NCI-H2081 (cell line): ENCODE measurements at regions not wholly inside any gene's neighbourhood (a gene's known extent, or its start where the extent isn't known, plus 50 kb on each side); places are given as distances from the start of the nearest gene placed in this dataset.

ENCODE experiments used
- DNase-seq, 2 experiments: peaks; one replicate each; lab custom pipeline; 2025; lab: John Stamatoyannopoulos, UW

- DNase-seq = no peak
Observed at GRCh38 chr4:4735870-4736269, 123.6 kb upstream of the MSX1 start.

GRCh38 chr4:4735136-4735750, 124.2 kb upstream of the MSX1 start:
- no peak for DNase-seq

GRCh38 chr4:4734425-4734824, 125.0 kb upstream of the MSX1 start:
- DNase-seq = no peak

- DNase-seq = no peak
Observed at GRCh38 chr4:4733663-4734062, 125.8 kb upstream of the MSX1 start.

DNA sequence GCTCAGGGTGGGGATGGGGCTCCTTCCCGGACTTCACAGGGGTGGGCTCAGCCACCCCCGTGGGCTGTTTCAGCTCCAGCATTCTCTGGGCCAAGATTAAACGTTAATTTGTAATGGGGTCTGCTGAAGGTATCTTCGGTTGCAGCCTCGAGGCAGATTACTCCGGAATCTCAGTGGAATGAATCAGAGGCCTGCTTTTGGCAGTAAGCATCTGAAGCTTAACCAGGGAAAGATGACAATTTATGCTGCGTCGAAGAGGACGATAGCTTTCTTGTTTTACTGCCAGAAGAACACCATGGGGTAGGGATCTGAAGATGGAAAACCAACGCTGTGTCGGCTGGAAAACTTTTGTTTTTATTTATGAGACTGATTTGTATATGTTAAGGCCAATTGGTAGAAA, 129.2 kb upstream of the MSX1 start:
- no peak for DNase-seq

- DNase-seq = no peak
Observed at GRCh38 chr4:4729206-4729605, 130.3 kb upstream of the MSX1 start.

- no peak for DNase-seq
Observed at GRCh38 chr4:4727536-4727935, 131.9 kb upstream of the MSX1 start.

GRCh38 chr4:4726051-4726450, 133.4 kb upstream of the MSX1 start:
- no peak for DNase-seq

DNA sequence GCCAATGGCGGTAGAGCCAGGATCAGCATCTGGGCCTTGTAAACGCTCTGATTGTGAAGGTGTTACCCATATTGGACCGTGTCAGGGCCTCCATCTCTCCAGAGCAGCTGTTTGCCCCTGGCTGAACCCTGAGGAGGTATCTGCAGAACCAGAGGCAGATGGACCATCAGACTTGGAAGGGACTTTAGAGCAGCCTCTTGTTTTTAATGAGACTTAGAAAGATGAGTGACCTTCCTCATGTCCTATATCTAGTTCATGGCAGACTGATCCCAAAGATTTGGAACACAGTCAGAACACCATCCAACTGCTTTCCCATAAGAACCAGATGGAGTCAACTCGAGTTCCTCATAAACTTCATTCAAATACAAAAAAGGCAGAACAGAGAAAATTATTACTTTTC, 135.1 kb upstream of the MSX1 start:
- no peak for DNase-seq

GRCh38 chr4:4721636-4722035, 137.8 kb upstream of the MSX1 start:
- no peak for DNase-seq

DNA sequence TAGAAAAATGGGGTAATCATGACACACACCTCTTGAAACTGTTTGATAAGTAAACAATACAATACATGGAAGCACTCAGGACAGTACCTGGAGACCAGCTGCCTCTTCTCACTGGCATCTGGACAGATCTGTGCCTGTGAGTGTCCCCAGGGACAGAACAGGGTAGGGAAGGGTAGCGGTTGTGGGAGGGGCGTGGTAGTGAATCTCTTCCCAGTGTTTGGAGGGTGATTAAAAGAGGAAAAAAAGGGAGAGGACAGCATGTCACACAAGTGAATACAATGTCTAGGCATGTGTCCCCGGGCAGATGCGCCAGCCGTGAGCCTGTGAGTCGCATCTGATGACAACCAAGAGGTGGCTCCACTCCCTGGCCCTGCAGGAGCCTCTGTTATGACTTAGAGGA, 138.8 kb upstream of the MSX1 start:
- no peak for DNase-seq

GRCh38 chr4:4719436-4719835, 140.0 kb upstream of the MSX1 start:
- no peak for DNase-seq

DNA sequence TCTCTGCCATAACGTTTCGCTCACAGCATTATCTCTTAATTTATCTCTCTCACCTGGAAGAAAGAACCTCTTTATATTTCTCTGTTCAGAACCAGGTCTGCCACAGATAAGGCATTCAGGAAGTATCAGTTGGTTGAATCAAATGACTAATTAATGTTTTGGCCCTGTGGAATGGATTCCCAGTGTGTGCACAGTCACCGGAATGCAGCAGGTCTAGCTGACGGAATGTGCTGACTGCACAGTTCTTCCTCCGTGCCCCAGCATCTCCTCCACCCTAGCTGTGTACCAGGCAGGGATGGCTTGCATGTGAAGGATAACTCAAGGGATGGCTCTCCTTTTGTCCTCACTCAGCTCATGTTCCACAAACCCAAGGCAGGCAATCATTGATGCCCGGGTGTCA, 141.8 kb upstream of the MSX1 start:
- DNase-seq = no peak

DNA sequence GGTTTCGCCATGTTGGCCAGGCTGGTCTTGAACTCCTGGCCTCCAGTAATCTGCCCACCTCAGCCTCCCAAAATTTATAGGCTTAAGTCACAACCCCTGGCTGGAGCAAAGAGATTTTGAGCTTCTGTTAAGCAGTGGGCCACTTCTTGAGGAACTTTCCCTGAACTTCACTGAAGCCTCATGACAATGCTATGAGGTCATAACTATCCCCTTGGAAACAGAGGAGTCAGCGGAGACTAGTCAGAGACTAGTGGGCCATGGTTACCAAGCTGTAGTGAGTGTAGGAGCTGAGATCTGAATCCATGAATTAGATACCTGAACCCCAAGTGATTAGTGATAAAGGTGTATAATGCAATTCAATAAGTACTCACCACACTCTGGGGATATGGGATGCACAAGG, 145.1 kb upstream of the MSX1 start:
- DNase-seq = no peak

- no peak for DNase-seq
Observed at GRCh38 chr4:4712800-4713528, 146.5 kb upstream of the MSX1 start.

DNA sequence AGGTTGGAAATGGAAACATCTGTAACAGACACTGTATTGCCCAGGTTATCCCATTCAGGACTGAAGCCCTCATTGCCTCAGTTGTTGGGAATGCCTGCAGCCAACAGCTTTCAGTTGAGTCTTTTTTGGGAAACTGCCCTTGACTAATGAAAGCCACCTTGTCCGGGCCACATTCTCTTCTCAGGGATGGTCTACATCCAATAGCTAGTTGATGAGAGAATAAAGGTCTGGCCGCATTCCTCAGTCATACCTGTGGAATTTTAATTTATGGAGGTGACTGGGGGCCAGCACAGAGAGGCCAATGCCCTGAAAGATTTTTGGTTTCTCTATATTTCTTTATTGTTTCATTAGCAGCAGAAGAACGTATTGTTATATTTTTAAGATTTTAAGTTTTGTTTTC, 147.6 kb upstream of the MSX1 start:
- DNase-seq = no peak

DNA sequence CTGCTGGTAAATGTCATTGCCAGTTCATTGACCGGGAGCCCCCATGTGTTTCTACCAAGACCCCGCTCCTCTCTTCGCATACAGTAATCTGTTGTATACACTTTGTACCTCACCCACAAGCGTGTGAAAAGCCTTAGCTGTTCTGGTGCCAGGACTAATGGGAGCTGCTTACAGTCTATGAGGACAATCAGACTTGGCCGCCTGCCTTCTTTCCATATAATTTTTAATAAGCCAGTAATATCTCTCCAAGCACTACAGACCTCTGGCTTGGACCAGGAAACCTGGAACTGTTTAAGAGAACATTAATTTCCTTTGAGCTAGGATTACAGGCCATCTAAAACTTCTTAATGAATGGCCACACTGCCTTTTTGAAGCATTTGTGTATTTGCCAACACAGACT, 149.7 kb upstream of the MSX1 start:
- DNase-seq = no peak

- DNase-seq = no peak
Observed at GRCh38 chr4:4704267-4704666, 155.2 kb upstream of the MSX1 start.

DNA sequence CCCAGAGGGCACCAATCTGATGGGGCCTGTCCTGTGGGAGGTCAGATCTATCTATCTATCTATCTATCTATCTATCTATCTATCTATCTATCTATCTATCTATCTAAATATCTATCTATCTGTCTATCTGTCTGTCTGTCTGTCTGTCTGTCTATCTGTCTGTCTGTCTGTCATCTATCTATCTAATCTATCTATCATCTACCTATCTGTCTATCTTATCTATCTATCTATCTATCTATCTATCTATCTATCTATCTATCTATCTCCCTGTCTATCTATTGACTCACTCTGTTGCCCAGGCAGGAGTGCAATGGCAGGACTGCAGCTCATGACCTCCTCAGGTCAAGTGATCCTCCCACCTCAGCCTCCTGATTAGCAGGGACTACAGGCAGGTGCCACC, 155.7 kb upstream of the STX18 start:
- no peak for DNase-seq

GRCh38 chr4:4696530-4696929, 154.7 kb upstream of the STX18 start:
- DNase-seq = no peak

DNA sequence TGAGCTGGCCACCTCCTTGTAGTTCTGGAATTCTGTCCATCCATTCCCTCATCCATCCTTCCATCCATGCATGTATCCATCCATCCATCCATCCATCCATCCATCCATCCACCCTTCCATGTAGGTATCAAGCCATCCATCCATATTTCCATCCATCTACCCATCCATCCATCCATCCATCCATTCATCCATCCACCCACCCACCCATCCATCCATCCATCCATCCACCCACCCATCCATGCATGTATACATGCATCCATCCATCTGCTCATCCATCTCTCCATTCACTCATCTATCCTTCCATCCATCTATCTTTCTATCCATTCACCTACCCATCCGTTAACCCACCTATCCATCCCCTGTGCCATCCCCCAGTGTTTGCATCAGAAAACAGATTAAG, 153.6 kb upstream of the STX18 start:
- no peak for DNase-seq

DNA sequence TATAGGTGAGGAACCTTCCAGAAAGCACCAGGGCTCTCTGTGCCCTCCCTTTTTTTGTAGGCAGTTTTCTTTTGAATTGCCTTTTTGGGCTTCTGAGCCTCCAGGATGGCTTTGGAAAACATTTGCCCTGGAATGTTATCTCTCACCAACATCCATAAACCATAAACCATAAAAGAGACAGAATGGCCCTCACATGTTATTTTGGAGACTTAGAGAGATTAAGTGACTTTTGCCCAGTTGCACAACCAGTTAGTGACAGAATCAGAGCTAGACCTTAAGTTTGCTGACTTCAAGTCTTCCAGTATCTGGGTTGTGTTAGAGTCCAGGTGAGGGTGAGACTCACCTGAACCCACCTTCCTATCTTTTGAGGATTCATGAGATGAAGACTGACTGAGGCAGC, 153.0 kb upstream of the STX18 start:
- DNase-seq = no peak

DNA sequence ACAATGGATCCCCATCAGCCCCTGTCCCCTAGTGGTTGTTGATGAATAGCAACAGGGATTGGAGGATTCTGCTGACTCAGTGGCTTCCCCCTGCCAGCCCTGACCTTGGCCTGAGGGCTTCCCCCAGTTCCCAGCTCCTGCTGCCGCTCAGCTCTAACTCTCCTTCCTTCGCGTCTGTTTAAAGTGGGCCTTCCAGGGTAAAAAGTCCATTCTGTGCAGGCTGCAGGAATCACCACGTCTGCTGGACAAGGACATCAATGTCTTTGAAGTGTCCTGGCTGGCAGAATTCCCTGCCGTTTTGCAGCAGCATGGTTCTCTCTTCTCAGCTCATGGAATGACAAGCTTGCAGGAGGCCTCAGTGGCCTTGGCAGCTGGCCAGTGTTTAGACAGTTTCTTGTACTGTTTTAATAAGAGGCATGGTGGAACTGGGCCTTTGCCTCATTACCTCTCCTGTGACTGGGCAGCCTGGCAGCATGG, 152.5 kb upstream of the STX18 start:
- DNase-seq = no peak

GRCh38 chr4:4693755-4694295, 152.0 kb upstream of the STX18 start:
- no peak for DNase-seq
